Neutrophil (primary cell): ENCODE measurements at regions not wholly inside any gene's neighbourhood (a gene's known extent, or its start where the extent isn't known, plus 50 kb on each side); places are given as distances from the start of the nearest gene placed in this dataset.

Experiments used
- H3K27ac ChIP-seq: fragments of 200-600 bp; sonication (generic); 2 replicates; pipeline ENCODE4 v1.5.1; 2016; ENCODE audit warnings: mild to moderate bottlenecking, moderate library complexity
- H3K27me3 ChIP-seq: fragments of 200-600 bp; sonication (generic); 2 replicates; pipeline ENCODE4 v1.6.0; 2016; ENCODE audit warnings: mild to moderate bottlenecking
- H3K36me3 ChIP-seq: fragments of 200-600 bp; sonication (generic); 2 replicates; pipeline ENCODE4 v1.5.1; 2017
- H3K4me1 ChIP-seq, 2 experiments: fragments of 200-600 bp in 1 of 2; sonication (generic) in 1 of 2; 1 replicate in 1 of 2; 2 replicates in 1 of 2; pipeline versions ENCODE4 v1.5.1 to v1.6.1; 2013 to 2016; ENCODE audit warnings: low read depth in 1 of 2, low read length in 1 of 2, mild to moderate bottlenecking in 1 of 2, moderate library complexity in 1 of 2; ENCODE audit not compliant: control insufficient read depth in 1 of 2, insufficient read depth in 1 of 2
- H3K4me3 ChIP-seq, 2 experiments: fragments of 200-600 bp in 1 of 2; sonication (generic) in 1 of 2; 1 replicate in 1 of 2; 2 replicates in 1 of 2; pipeline ENCODE4 v1.5.1; 2013 to 2016; ENCODE audit warnings: low read depth in 1 of 2, low read length in 1 of 2, mild to moderate bottlenecking in 1 of 2, moderate library complexity in 1 of 2
- H3K9me3 ChIP-seq: fragments of 200-600 bp; sonication (generic); 2 replicates; pipeline ENCODE4 v1.5.1; 2016
- TF ChIP-seq, protein P1 (sequence below): fragments of 200-600 bp; sonication (generic); IDR thresholded peaks from 2 replicates; pipeline ENCODE4 v1.5.1; 2016; ENCODE audit warnings: antibody characterized with exemption

DNA sequence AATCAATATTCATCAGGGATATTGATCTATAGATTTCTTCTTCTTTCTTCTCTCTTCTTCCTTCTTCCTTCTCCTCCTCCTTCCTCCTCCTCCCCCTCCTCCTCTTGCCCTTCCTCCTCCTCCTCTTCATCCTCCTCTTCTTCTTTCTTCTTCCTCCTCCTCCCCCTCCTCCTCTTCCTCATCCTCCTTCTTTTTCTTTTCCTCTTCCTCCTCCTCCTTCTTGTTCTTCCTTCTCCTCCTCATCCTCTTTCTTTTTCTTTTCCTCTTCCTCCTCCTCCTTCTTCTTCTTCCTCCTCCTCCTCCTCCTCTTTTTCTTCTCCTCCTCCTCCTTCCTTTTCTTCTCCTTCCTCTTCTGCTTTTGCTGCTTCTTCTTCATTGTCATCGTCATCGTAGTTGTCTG, 52.4 kb upstream of the SERINC1 start:
- TF ChIP-seq, protein P1, sequence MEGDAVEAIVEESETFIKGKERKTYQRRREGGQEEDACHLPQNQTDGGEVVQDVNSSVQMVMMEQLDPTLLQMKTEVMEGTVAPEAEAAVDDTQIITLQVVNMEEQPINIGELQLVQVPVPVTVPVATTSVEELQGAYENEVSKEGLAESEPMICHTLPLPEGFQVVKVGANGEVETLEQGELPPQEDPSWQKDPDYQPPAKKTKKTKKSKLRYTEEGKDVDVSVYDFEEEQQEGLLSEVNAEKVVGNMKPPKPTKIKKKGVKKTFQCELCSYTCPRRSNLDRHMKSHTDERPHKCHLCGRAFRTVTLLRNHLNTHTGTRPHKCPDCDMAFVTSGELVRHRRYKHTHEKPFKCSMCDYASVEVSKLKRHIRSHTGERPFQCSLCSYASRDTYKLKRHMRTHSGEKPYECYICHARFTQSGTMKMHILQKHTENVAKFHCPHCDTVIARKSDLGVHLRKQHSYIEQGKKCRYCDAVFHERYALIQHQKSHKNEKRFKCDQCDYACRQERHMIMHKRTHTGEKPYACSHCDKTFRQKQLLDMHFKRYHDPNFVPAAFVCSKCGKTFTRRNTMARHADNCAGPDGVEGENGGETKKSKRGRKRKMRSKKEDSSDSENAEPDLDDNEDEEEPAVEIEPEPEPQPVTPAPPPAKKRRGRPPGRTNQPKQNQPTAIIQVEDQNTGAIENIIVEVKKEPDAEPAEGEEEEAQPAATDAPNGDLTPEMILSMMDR = no peak
- Histone ChIP-seq H3K27ac (no peak overlapping the region), H3K36me3 (no peaks in the 10 kb centered on the region), H3K27me3 (no peaks in the 10 kb centered on the region), H3K9me3 (no peaks in the 10 kb centered on the region), H3K4me1 (no peaks in the 10 kb centered on the region), H3K4me3 (no peak overlapping the region)

GRCh38 chr6:122530440-122531046, 58.9 kb upstream of the SERINC1 start:
- Histone ChIP-seq H3K27ac (no peak overlapping the region), H3K36me3 (no peaks in the 10 kb centered on the region), H3K27me3 (no peaks in the 10 kb centered on the region), H3K4me3 (no peak overlapping the region), H3K4me1 (no peaks in the 10 kb centered on the region), H3K9me3 (no peaks in the 10 kb centered on the region)
- TF ChIP-seq, protein P1 = peak; percentile 31

GRCh38 chr6:122548281-122548680, 61.9 kb upstream of the PKIB start:
- Histone ChIP-seq H3K27ac (no peak overlapping the region), H3K27me3 (no peaks in the 10 kb centered on the region), H3K9me3 (no peaks in the 10 kb centered on the region), H3K4me3 (no peak overlapping the region), H3K36me3 (no peaks in the 10 kb centered on the region), H3K4me1 (no peaks in the 10 kb centered on the region)
- TF ChIP-seq, protein P1 = no peak

GRCh38 chr6:122548820-122549219, 61.4 kb upstream of the PKIB start:
- Histone ChIP-seq H3K36me3 (no peaks in the 10 kb centered on the region), H3K4me3 (no peak overlapping the region), H3K4me1 (no peaks in the 10 kb centered on the region), H3K27me3 (no peaks in the 10 kb centered on the region), H3K27ac (no peak overlapping the region), H3K9me3 (no peaks in the 10 kb centered on the region)
- TF ChIP-seq, protein P1 = no peak

- TF ChIP-seq, protein P1 = no peak
- Histone ChIP-seq H3K36me3 (no peaks in the 10 kb centered on the region), H3K27me3 (no peaks in the 10 kb centered on the region), H3K27ac (no peak overlapping the region), H3K4me1 (no peaks in the 10 kb centered on the region), H3K9me3 (no peaks in the 10 kb centered on the region), H3K4me3 (no peak overlapping the region)
Measured at GRCh38 chr6:122553697-122554096, 56.5 kb upstream of the PKIB start.

- Histone ChIP-seq H3K4me1 (no peaks in the 10 kb centered on the region), H3K9me3 (no peaks in the 10 kb centered on the region), H3K27ac (no peak overlapping the region), H3K36me3 (no peaks in the 10 kb centered on the region), H3K27me3 (no peaks in the 10 kb centered on the region), H3K4me3 (no peak overlapping the region)
- TF ChIP-seq, protein P1 = no peak
Measured at GRCh38 chr6:122555561-122555960, 54.6 kb upstream of the PKIB start.
